ENCODE measurements at regions not wholly inside any gene's neighbourhood (a gene's known extent, or its start where the extent isn't known, plus 50 kb on each side); places are given as distances from the start of the nearest gene placed in this dataset.

DNA sequence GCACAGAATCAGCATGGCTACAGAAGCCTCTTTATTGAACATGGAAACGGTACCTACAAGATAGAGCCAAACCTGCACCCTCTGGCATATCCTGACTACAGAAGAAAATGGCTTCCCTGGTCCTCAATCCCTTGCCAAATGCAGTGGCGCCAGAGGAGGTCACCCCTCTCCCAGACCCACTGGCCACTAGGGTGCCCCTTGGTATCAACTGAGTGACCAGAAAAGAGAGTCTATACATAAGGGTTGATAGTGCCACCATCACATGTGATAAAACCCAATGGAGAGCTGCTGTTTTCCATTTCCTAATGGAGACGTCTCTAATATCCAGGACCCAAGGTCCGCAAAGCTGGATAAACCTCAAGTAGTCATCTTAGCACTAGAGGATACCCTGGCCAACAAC, 52.7 kb upstream of the ALK start:
- no peak for DNase-seq (ENCODE audit: low read depth in 2 of 2)

DNA sequence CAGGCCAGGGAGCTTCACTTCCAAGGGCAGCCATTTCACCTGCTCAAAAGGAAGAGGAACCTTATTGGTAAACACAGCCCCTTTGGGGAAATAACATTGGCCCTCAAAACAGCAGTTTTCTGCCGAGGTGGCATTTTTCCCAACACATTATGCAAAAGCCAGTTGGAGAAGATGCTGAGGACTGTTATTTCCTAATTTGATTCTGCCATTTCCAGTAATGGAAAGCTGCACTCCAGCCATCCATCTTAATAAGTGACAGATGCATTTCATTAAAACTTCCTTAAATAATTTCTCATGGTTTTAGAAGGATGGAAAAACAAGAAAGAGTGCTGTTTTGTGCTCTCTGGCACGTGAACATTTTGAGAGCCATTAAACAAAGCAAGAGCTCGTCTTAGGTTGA, 55.9 kb upstream of the ALK start:
- DNase-seq (ENCODE audit: low read depth in 2 of 2): no peak

DNA sequence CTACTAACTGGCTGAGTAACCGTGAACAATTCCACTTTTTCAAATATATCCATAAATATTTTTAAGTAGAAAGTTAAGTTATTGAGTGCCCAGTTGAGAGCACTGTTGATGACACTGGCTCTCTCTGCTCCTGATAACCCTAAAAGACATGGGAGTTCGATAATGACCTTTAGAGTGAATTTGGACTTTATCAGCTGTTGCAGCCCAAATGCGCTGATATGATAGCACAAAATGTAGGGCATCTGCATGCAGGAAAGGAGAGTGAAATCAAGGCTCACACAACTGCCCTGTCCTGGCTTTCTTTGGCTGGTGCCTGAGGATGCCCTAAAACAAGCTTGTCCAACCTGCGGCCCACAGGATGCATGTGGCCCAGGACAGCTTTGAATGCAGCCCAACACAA, 60.0 kb upstream of the ALK start:
- DNase-seq (ENCODE audit: low read depth in 2 of 2): no peak

DNA sequence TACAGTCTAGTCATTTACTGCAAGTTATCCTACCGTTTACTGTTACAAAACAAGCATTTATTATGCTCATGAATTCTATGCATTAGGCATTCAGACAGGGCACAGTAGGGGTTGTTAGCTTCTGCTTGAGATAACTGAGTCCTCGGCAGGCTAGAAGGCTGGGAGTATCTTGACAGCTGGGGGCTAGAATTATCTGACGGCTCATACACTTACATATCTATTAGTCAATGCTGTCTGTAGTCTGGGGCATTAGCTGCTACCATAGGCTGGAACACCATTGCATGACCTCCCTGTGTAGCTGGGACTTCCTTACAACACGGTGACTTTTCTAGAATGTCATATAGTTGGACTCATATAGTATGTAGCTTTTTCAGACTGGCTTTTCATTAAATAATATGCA, 61.9 kb upstream of the ALK start:
- DNase-seq (ENCODE audit: low read depth in 2 of 2): no peak

DNA sequence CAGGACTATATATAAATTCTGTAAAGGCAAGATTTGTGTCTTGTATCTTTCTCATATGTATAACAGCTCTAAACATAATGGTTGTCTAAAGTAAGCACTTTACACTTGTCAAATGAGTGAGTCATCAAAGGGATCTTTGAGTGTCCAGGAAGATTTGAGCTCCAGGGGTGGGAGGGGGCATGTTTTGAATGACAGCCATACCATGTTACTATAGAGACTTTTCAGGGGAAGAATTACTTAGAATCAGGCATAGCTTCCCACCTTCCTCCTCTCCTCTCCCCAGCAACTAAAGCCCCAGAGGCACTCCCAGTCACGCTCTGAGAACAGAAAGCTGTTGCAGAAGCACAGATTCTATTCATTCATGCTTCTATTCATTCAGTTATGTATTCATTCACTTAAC, 65.8 kb upstream of the ALK start:
- no peak for DNase-seq (ENCODE audit: low read depth in 2 of 2)

DNA sequence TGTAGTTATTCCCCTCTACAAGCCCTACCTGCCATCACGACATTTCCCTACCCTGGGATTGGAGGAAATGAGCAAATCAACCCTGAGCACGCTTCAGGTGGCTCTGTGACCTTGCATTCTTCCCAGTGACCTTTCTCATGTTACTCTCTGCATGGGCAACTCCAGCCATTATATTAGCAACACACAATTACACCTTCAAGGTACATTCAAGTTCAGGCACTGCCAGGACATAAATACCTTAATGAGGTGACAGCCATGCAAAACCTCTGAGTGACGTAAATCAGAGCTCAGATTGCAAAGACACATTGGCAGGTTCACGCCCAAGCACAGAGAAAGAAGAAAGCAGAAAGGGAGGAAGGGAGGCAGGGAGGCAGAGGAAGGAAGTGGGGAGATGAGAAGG, 68.7 kb upstream of the ALK start:
- no peak for DNase-seq (ENCODE audit: low read depth in 2 of 2)

DNA sequence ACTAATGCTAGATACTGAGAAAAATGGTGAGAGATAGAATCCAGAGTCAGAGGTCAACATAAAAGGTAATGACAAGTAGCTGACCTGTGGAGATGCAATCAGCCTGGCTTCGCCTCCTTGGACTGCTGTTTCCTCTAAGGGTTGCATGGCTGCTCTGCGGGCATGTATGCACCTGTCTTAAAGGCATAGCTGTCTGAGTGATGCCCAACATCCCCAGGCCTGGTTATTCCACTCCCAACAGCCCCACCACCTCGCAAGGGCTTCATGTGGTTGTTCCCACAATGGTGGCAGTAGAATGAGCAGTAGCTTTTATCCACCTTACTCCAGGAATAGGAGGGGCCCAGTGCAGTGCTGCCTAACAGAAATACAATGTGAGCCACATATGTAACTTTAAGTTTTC, 69.7 kb upstream of the ALK start:
- no peak for DNase-seq (ENCODE audit: low read depth in 2 of 2)

DNA sequence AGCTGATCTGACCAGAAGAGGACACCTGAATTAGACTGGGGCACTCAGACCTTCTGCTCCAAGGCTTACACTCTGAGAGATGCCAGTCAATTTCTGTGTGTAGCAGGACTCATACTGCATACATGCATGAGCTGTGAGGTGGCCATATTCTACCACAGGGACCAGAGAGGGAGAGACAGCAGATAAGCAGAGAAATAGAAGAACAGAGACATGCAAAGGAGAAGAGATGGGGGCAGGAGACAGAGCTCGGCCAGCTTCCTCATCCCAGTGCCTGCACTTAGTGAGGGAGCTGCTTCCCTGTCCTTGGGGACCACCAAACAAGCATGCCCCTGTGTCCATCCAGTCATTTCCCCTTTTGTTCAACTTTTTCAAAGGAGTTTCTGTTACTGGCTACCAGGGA, 73.9 kb upstream of the ALK start:
- DNase-seq (ENCODE audit: low read depth in 2 of 2): no peak

DNA sequence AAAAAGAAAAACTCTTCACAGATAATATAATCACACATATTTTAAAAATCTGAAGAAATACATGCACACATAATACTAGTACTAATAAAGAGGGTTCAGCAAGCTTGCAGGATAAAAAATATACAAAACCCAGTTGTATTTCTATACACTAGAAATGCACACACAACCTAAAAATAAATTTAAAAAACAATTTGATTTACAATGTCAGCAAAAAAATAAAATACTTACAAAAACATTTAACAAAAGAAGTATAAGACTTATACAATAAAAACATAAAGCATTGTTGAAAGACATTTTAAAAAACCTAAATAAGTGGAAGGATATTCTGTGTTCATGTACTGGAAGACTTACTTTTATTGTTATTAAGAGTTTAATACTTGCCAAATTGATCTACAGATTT, 81.7 kb upstream of the ALK start:
- DNase-seq (ENCODE audit: low read depth in 2 of 2): no peak

DNA sequence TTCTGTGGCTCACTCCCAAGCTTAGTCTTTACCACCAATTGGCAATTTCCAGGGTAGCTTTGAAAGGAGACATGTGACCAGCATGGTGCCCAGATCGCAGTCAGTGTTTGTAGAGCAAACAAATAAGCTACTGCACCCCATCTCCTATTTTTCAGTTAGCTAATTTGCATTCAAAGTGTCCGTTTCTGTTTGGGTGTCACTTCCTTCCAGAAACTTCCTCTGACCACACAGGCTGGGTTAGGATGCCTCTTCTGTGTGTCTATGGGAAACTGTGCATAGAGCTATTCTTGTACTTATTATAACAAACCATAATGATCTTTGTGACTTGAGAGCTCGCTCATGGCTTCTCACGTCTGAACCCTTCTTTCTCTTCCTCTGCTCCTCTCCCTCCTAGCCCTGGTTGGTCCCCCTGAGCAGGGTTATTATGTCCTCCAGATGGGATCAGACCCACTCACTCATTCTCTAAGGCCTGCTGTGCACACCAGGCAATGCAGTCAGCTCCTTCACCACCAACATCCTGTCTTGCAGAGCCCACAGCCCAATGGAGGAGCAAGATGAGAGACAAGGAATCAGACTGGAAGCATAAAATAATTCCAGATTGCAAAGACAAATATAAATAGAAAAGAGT, 101.2 kb upstream of the ALK start:
- DNase-seq (ENCODE audit: low read depth in 2 of 2): no peak

DNA sequence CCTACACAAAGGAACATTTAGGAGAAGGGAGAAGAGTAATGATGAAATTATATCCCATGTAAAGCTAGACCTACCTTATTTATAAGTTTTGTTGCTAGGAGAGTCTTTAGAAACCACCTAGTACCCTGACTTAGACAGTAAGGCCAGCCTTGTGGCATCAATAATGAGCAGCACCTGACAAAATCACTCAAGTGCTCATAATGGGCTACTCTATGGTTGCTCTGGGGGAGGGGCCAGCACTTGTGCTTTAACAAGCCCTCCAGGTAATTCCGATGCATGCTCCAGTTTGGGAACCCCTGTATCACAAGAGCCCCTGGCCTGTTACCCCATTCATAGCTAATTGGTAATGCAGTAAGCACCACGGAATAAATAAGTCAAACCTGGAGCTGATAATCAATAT, 102.9 kb upstream of the ALK start:
- DNase-seq (ENCODE audit: low read depth in 2 of 2): no peak

DNA sequence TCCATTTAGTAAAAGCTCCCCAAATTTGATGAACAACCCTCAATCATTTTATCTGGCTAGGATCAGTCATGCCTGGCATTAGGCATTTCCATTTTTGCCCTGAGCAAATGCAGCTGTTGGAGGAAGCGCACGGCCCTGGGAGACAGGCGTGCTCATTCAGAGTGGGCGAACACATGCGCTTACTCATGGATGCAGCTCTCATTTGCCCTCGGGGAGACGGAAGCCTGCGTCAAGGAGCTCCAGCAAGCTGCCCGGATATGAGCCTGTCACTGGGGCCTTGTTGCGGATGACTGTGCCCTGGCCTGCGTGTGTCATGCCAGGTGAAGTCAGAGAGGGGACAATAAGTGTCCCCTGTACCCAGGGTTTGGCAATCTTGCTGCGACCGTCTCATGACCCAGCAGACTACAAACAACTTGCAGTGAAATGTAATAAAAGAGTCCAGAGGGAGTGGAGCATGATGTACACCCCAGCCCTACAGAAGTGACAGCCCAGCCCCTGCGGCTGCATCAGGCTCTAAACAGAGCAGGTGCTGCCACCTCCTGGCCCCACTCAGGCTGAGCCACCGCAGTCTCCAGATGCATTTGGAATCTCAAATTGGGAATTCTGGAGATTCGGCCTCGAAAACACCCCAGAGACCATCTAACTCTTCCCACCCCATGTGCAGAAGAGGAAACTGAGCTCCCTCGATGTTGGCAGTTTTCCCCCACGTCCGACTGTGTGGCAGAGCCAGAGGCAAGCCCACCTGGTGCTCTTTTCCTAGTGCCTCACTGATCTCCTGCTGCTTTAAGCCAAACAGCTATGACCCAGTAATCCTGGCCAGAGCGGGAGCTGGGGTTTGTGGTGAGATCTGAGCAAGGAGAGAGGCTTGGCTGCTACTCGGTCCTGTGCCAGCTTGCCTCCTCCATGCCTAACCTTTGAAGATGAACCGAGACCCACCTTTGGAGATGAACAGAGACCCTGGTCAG, 105.0 kb upstream of the ALK start:
- no peak for DNase-seq (ENCODE audit: low read depth in 2 of 2)

DNA sequence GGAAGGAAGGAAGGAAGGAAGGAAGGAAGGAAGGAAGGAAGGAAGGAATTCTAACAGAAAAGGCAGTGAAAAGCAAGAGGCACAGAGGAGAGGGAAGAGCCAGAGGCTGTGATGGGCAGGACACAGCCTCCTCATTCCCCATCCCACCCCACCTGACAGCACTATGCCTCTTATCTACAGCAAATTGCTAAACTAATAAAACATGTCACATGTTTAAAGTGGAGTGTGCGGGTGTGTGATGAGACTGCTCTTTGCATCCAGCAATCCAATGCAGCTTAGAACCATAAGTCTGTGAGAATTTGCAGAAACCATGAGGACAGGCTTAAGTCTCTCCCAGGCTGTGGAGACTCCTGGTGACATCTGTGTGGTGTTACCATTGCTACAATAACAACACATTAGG, 108.4 kb upstream of the ALK start:
- DNase-seq (ENCODE audit: low read depth in 2 of 2): no peak

DNA sequence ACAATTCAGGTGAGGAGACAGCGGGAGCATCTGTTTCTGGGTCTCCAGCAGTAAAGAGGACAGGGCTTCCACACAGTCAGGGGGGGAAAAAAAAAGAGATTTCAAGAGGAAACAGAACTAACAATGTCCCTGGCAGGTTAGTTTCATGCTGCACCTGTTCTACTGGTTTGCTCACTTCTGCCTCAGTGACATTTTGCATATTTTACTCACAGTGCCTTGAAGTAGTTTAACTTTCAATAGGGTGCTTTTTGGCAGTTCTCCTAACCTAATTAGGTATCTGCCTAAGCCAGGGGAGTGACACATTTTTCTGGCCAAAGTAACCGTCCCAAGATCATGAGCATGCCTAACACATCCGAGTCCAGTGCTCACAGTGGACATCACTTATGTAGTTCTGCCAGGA, 109.0 kb upstream of the ALK start:
- DNase-seq (ENCODE audit: low read depth in 2 of 2): no peak

DNA sequence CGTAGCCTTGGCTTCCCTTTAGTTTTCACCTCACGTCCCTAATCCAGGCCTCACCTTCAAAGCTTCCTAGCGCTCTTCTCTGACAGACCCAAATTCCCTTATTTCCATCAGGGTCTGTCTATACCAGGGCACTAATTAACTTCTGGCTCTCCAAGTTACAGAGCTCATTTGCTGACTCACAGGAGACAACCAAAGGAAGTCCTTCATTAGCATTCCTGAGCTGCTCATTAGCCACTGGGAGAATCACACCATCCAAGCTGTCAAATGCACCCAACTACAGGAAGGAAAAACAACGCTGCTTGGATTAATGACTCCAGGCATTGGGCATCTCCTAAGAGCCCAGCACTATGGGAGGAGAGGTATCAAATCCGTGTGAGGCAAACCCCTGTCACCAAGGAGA, 109.8 kb upstream of the ALK start:
- no peak for DNase-seq (ENCODE audit: low read depth in 2 of 2)

DNA sequence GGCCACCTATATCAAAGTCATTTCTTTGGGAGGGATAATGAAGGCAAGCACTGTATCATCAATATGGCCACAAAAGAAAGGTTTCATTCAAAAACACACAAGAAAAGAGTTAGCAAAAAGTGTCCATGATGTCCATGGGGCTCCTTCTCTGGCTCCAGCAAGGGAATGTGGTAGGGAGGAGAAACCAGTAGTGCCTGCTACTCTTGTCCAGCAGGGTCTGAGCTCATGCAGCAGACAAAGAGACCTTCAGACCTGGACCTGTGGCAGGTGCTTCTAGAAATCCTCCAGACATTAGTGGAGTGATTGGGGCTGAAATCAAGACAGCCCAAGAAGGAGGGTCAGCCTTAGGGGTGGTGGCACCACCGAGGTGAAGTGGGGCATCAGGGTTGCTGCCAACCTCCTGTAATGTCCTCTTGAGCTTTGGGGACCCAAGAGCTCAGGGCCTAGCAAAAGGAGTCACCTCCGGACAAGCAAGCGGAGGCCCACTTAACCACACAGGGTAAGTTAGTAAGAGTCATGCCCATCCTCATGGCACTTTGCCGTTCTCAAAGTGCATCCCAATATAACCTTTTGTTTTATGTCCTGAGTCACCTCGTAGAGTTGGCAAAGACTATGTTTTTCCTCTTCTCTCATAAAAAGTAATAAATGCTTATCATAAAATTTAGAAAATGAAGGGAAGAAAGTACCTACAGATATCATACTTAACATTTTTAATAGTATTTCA, 112.6 kb upstream of the YPEL5 start:
- DNase-seq (ENCODE audit: low read depth in 2 of 2): no peak

DNA sequence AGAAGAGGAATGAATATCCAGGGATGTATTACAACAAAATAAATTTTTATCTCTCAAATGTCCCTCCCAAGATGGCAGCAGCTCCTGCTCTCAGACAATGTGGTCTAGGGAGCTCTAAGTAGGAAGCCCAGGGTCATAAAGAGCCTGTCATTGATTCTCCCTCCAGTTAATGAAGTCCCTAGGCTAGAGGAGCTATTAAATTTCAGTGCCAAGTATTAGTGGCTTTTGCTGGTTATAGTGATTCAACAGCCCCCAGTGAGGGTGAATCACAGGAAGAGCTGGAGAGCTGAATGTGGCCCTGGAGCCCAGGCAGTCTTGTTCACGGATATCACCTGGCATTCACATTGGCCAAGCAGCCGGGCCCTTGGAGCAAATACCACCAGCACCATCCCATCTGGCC, 109.8 kb upstream of the YPEL5 start:
- no peak for DNase-seq (ENCODE audit: low read depth in 2 of 2)

DNA sequence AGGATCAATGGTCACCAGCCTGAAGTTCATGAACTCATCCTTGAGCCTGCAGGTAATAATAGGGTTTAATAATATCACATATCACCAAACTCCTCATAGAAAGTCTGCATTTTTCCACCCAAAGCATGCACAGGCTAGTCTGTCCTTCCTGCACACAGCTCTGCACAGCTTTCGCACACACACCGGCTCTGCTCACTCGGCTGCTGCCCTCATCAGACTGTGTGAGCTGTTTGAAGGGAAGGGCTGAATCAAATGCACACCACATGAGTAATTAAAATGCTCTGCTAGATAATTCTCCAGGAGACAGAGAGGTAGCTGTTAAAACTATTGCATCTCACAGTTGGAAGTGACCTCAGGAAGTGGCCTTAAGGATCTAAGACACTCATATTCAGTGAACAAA, 108.4 kb upstream of the YPEL5 start:
- DNase-seq (ENCODE audit: low read depth in 2 of 2): no peak

DNA sequence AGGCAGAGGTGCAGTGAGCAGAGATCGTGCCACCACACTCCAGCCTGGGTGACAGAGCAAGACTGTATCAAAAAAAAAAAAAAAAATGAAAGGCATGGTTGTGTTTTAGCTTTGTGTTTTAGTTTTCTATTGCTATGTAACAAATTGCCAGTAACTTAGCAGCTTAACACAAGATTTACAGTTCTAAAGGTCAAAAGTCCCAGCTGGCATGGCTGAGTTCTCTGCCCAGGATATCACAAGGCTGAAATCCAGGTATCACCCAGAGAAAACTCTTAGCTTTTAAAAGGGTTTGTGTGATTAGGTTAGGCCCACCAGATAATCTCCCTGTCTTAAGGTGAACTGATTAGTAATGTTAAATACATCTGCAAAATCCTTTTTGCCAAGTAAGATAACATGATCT, 107.7 kb upstream of the YPEL5 start:
- DNase-seq (ENCODE audit: low read depth in 2 of 2): no peak

DNA sequence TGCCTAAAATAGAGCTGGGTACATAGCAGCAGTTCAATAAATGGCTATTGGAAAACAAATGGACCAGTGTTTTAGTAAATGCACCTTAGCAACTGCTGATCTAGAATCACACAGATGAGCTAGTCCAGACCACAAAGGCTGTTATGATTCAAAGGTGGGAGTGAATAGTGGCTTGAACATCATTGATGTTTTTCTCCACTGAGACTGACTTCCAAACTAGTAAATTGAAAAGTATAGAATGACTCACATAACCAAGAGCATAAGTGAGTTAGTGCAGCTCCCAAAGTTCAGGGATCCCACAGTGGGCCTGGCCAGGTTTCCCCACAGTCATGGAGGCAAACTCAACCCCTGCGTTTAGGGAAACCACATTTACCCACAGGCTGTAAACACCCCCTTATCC, 106.7 kb upstream of the YPEL5 start:
- DNase-seq (ENCODE audit: low read depth in 2 of 2): no peak

DNA sequence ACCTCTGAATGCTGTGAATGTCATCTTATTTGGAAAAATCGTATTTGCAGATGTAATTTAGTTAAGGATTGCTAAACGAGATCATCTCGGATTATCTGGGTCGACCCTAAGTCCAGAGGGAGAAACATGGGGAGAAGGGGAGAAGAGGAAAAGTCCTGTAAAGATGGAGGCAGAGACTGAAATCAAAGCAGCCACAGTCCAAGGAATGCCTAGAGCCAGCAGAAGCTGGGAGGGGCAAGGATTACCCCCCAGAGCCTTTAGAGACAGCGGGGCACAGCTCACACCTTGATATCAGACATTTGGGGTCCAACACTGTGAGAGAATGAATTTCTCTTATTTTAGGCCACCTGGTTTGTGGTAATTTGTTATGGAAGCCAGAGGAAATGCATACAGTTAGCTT, 104.9 kb upstream of the YPEL5 start:
- DNase-seq (ENCODE audit: low read depth in 2 of 2): no peak

DNA sequence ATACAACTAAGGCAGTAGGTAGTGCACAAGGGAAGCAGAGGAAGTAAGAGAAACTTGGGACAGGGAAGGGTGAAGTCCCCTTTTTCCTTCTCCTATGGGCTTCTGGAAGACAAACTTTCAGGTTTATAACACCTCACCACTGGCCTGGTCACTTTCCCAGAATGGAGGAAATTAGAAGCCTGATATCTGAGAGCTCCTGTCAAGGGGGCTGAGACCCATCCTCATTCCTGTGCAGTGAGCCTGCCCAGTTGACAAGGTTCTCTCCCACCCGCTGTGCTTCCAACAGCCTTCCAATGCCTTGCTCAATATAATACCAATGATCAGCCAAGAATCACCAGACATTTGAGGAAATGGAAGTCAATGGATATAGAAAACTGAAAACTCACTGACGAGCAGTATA, 100.4 kb upstream of the YPEL5 start:
- DNase-seq (ENCODE audit: low read depth in 2 of 2): no peak

DNA sequence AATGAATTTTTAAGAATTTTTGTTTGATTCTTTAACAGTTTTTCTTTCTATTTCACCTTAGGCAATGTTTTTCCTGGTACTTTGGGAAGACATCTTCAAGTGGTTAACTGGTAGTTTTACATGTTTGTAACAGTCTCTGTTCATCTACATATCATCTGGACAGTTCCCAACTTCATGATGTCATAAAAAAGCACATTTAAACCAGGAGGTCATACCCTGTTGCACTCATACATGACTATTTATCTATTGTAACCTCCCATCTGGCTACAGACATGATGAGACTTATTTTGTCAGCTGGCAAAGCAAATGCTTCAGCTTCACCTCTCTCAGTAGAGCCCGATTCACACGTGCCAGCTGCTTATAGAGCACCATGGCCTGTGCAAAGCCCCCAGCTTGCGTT, 99.8 kb upstream of the YPEL5 start:
- no peak for DNase-seq (ENCODE audit: low read depth in 2 of 2)

All from activated CD4-positive, alpha-beta T cell treated with anti-CD3 and anti-CD28 coated beads for 24 hours (primary cell).